Inflammatory macrophage (primary cell): ENCODE measurements at regions not wholly inside any gene's neighbourhood (a gene's known extent, or its start where the extent isn't known, plus 50 kb on each side); places are given as distances from the start of the nearest gene placed in this dataset.

Experiments
- DNase-seq, 2 donors: peaks; one replicate each; pipeline ENCODE4 v3.0.0-alpha.2; 2020 to 2022

DNA sequence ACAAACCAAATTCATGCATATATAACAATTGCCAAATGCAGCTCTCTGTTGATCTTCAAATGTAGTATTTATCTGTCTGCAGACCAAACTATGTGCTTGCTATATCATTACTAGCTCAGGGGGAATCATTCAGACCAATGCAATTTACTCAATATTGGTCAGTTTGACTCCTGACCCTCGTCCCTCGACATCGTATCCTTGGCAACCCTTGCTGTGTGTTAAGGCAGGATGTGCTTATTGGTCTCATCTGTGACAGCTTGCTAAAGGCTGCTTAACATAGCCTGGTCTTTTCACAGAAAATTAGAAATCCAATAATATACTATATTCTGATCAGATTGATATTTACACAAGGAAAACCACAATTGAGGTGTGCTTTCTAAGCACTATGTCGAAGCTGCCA, 747.1 kb downstream of the GALR1 start:
- no peak for DNase-seq

GRCh38 chr18:78001811-78002210, 752.2 kb downstream of the GALR1 start:
- DNase-seq, result no peak

DNA sequence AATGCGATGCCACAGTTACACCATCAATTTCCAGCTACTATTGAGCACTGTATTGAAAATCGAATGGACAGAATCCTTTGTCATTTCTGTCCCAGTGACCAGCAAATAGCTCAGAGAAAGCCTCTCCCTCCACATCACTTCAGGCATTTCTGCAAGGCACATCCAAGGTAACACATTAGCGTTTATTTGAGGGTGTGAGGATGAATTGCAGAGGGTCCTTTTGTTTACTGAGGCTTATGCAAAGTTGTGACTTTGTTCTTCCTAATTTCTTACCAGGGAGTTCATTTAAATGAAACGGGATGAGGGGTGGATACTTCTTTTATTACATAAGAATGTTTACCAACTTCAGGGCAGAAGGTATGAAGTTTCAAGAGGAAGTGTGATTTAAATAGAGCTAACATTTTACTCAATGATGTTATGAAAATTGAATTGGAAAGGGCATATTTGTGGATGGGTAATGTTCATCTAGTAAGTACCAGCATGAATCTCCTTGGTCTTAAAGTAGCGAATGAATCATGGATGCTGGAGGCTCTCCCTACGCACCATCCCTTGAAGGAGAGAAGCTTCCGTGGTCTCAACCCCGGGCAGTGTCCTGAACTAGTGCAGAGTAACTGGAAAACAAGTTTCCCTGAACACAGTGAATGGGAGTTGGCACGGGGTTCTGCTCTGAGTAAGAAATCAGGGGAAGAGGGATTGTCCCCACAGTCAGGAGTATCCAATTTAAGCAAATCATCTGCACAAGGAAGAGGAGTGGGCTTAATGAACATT, 756.5 kb downstream of the GALR1 start:
- no peak for DNase-seq

DNA sequence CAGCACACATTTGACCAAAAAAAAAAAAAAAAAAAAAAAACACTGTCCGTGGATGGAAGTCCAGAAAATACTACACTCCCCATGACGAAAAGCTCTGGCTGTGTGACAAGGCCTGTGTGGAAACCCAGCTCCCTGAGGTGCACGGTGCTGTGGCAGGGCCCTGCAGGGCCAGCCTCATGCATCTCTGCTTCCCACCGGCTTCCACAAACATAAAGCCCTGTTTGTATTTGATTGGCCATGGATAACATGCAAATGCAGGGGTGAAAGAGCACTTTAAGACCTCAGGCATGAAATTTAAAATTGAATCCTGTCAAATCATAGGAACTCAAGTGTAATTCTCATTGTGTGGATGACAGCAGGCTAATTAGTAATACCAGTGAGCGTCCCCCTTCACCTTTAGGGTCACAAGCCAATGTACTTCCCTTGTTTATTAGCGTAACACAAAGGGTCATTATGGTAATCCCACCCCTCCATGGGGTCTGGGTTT, 757.2 kb downstream of the GALR1 start:
- no peak for DNase-seq

GRCh38 chr18:78010363-78010762, 760.7 kb downstream of the GALR1 start:
- DNase-seq, result no peak

GRCh38 chr18:78017869-78018268, 768.2 kb downstream of the GALR1 start:
- DNase-seq, result no peak

GRCh38 chr18:78021196-78021595, 771.5 kb downstream of the GALR1 start:
- no peak for DNase-seq

DNA sequence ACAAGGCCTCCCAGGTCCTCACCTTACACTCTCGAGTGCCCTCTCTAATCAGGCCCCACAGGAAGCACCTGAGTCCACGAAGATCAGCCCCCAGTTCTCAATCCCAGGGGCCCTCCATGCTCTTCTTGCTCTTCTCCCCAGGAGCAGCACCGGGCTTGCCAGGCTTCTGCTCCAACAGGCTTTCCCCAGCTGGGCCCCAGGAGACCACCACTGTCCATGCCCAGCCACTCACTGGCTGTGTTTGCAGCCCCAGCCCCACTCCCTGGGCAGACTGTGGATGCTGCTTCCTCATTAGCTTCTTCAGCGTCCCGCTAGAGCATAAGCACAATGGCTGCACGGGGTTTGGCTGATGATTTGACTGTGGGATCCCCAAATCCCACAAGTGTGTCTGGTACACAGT, 781.9 kb downstream of the GALR1 start:
- no peak for DNase-seq

- DNase-seq, result no peak
These were observed 782.3 kb downstream of the GALR1 start for GRCh38 chr18:78031991-78032390.

GRCh38 chr18:78032574-78032973, 782.9 kb downstream of the GALR1 start:
- DNase-seq, result no peak

GRCh38 chr18:78034755-78035154, 785.1 kb downstream of the GALR1 start:
- DNase-seq, result no peak

DNA sequence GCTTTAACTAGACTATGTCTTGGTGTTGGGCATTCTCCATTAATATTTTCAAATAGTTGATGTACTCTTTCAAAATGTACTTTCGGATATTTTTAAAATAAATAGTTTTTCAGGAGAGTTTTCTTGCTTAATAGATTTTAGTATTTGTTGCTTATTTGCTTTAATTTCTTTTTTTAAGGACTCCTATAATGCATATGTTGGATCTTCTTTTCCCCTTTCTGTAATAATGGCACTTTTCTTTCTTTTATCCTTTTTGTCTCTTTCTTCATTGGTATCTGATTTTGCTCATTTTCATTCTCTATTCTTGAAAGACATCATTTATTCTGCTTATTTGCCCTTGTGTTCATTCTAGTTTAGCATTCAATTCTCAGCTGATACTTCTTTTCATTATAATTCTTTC, 791.6 kb downstream of the GALR1 start:
- no peak for DNase-seq

GRCh38 chr18:78046631-78047030, 797.0 kb downstream of the GALR1 start:
- no peak for DNase-seq

DNA sequence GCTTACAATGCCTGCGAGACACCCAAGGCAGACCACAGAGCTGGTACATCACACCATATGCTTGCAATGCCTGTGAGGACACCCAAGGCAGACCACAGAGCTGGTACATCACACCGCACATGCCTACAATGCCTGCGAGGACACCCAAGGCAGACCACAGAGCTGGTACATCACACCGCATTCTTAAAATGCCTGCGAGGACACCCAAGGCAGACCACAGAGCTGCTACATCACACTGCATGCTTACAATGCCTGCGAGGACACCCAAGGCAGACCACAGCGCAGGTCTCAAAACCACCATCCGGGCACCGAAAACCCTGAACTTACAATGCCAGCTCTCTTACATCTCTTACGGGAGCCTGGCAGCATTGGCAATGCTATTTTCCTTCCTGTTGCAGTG, 799.6 kb downstream of the GALR1 start:
- no peak for DNase-seq

- no peak for DNase-seq
These were observed 805.2 kb downstream of the GALR1 start for GRCh38 chr18:78054801-78055200.

DNA sequence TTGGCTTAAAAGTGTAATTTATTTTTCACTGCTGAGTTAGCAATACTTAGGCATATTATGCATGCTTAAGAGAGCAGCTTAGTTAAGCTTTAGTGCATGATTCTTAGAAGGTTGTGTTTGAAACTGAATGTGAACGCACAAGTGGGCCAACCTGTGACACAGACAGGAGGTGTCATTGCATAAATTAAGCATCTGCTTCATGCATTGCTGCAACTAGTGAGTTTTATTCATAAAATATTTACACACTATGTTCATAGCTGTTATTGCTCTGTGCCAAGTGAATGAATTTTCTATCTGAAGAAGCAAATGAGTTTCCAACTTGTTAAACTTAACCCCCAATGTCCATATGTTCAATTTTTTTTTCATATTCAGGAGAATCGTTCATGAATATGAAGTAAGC, 806.4 kb downstream of the GALR1 start:
- no peak for DNase-seq

GRCh38 chr18:78069784-78070664, 820.4 kb downstream of the GALR1 start:
- no peak for DNase-seq

- no peak for DNase-seq
These were observed 821.6 kb downstream of the GALR1 start for GRCh38 chr18:78071166-78071710.

DNA sequence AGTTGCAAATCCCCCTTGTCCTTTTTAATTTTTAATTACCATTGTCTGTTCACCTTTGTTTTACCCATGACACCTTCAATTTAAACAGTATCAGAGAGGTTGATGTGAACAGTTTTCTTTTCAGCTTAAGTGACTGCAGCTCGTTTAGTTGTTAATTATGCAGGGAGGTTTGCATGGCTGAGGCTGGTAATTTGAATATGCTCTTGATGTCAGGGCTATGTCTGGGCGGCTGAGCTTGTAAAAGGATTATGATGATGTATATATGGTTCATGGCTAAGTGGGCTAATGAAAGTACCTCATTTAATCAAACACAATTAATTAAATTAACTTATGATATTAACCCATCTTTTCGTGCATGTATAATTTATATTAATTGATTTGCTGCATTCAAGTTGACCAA, 822.1 kb downstream of the GALR1 start:
- DNase-seq, result no peak

GRCh38 chr18:78072375-78072774, 822.7 kb downstream of the GALR1 start:
- DNase-seq, result no peak

DNA sequence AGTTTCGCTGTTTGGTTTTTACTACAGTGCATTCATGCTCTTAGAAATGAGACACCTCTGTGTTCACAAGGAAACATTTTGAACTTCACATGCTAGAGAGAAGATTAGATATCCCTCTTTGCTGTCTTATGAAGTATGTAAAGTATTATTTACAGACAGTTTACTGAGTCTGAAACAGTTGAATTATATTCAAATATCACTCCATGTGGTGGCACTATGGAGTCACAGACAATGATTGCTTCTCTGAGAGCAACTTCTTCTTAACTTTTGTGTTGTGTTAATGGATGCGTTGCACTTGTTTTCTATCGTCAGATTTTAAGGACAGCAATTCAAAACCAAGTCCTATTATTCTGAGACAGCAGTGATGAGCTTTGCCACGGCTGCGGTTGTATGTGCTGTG, 823.6 kb downstream of the GALR1 start:
- no peak for DNase-seq

- DNase-seq, result no peak
These were observed 824.9 kb downstream of the GALR1 start for GRCh38 chr18:78074400-78075020.

GRCh38 chr18:78080081-78080480, 830.4 kb downstream of the GALR1 start:
- no peak for DNase-seq
